HL-60 (cell line): ENCODE measurements at regions not wholly inside any gene's neighbourhood (a gene's known extent, or its start where the extent isn't known, plus 50 kb on each side); places are given as distances from the start of the nearest gene placed in this dataset.

ENCODE experiments used
- DNase-seq, 2 experiments: peaks; one replicate each; pipeline ENCODE4 v3.0.0-alpha.2; 2010 to 2020; ENCODE audit warnings: low read depth in 1 of 2, low spot score in 1 of 2
- H3K27ac ChIP-seq: fragments of 250-450 bp; sonication (Bioruptor Pico); replicated peaks from 2 replicates; pipeline ENCODE4 v1.5.1; 2020; ENCODE audit warnings: mild to moderate bottlenecking, moderate library complexity
- H3K27me3 ChIP-seq: fragments of 250-450 bp; sonication (Bioruptor Pico); 2 replicates; pipeline ENCODE4 v1.5.1; 2021; ENCODE audit warnings: mild to moderate bottlenecking, moderate library complexity; ENCODE audit not compliant: insufficient read depth, poor library complexity, severe bottlenecking
- H3K4me3 ChIP-seq: replicated peaks from 2 replicates; pipeline ENCODE4 v1.5.1; 2011; ENCODE audit warnings: mild to moderate bottlenecking, control low read depth, low read length; ENCODE audit not compliant: insufficient read depth
- GABPA ChIP-seq: IDR thresholded peaks from 2 replicates; pipeline ENCODE4 v1.6.1; 2012; ENCODE audit warnings: low read depth
- POLR2AphosphoS5 ChIP-seq: IDR thresholded peaks from 2 replicates; pipeline ENCODE4 v1.6.1; 2012; ENCODE audit warnings: low read depth
- SPI1 ChIP-seq: IDR thresholded peaks from 2 replicates; pipeline ENCODE4 v1.6.1; 2012; ENCODE audit warnings: low read depth, mild to moderate bottlenecking, borderline replicate concordance
- TF ChIP-seq, protein P1 (sequence below): IDR thresholded peaks from one replicate; pipeline ENCODE4 v1.5.1; 2011; ENCODE audit warnings: low read length, control low read depth, inconsistent platforms; ENCODE audit not compliant: insufficient read depth
- TF ChIP-seq, protein P2 (sequence below): IDR thresholded peaks from 2 replicates; pipeline ENCODE4 v1.6.1; 2012; ENCODE audit warnings: low read depth; ENCODE audit not compliant: insufficient replicate concordance

DNA sequence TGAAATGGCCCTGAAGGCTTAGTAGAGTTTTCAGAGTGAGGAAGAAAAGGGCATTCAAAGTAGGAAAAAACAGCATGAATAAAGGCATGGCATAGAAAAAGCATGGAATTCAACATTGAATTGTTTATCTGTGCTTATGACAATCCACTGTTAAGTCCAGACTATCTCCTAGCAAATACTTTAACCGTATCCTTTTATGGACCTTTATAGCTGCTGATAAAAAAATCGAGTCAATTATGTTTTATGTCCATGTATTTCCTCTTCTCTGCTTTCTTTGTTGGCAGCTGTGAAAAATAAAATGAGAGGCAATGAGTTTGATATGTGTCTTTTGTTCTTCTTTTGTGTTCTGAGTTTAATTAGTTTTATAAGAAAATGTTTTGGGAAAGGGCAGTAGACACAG, 70.4 kb downstream of the TDRD15 start:
- TF ChIP-seq, protein P1, sequence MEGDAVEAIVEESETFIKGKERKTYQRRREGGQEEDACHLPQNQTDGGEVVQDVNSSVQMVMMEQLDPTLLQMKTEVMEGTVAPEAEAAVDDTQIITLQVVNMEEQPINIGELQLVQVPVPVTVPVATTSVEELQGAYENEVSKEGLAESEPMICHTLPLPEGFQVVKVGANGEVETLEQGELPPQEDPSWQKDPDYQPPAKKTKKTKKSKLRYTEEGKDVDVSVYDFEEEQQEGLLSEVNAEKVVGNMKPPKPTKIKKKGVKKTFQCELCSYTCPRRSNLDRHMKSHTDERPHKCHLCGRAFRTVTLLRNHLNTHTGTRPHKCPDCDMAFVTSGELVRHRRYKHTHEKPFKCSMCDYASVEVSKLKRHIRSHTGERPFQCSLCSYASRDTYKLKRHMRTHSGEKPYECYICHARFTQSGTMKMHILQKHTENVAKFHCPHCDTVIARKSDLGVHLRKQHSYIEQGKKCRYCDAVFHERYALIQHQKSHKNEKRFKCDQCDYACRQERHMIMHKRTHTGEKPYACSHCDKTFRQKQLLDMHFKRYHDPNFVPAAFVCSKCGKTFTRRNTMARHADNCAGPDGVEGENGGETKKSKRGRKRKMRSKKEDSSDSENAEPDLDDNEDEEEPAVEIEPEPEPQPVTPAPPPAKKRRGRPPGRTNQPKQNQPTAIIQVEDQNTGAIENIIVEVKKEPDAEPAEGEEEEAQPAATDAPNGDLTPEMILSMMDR = no peak
- TF ChIP-seq GABPA (no peak), POLR2AphosphoS5 (no peak), SPI1 (no peak)
- TF ChIP-seq, protein P2, sequence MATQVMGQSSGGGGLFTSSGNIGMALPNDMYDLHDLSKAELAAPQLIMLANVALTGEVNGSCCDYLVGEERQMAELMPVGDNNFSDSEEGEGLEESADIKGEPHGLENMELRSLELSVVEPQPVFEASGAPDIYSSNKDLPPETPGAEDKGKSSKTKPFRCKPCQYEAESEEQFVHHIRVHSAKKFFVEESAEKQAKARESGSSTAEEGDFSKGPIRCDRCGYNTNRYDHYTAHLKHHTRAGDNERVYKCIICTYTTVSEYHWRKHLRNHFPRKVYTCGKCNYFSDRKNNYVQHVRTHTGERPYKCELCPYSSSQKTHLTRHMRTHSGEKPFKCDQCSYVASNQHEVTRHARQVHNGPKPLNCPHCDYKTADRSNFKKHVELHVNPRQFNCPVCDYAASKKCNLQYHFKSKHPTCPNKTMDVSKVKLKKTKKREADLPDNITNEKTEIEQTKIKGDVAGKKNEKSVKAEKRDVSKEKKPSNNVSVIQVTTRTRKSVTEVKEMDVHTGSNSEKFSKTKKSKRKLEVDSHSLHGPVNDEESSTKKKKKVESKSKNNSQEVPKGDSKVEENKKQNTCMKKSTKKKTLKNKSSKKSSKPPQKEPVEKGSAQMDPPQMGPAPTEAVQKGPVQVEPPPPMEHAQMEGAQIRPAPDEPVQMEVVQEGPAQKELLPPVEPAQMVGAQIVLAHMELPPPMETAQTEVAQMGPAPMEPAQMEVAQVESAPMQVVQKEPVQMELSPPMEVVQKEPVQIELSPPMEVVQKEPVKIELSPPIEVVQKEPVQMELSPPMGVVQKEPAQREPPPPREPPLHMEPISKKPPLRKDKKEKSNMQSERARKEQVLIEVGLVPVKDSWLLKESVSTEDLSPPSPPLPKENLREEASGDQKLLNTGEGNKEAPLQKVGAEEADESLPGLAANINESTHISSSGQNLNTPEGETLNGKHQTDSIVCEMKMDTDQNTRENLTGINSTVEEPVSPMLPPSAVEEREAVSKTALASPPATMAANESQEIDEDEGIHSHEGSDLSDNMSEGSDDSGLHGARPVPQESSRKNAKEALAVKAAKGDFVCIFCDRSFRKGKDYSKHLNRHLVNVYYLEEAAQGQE = no peak
- Histone ChIP-seq H3K27ac (no peak overlapping the region), H3K27me3 (peaks cover 3% of the 10 kb centered on the region), H3K4me3 (no peak overlapping the region)
- DNase-seq = no peak

DNA sequence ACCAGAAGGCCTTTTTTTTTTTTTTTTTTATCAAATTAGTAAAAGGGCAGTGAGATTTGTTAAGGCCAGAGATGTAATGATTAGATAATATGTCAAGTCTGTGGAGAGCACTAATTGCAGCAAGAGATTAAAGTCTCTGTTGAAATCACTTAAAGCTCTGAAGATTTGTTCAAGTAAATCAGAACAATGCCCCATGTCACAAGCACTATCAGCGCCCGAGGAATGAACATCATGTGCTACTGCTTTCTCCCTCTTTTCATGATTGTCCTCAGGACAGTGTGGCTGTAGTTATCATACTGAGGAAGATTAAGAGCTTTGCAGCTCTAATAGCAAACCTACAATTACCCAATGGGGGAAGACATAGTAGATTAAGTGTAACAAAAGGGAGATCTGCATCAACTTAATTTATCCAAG, 71.1 kb downstream of the TDRD15 start:
- TF ChIP-seq GABPA (no peak), POLR2AphosphoS5 (no peak), SPI1 (no peak)
- TF ChIP-seq, protein P2 = no peak
- TF ChIP-seq, protein P1 = no peak
- H3K4me3 ChIP-seq = no peak overlapping the region
- peaks cover 3% of the 10 kb centered on the region for H3K27me3 ChIP-seq
- no peak for DNase-seq
- no peak overlapping the region for H3K27ac ChIP-seq

DNA sequence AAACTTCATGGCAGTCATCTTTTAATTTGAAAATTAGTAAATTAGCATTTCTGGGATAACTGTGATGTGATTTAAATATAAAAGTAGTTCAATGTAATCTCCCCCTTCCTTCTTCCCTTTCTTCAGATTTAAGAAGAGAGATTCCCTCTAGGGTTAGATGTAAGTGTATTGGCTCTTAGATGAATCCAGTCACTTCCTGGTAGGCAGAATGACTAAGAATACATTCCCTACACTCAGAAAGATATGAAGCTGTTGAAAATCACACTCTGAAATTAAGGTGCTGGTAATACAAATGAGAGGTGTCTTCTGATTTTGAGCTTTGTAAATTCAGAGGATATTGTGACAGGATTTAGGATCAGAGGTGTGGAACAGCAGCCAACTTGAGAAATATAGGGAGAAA, 71.6 kb downstream of the TDRD15 start:
- Histone ChIP-seq H3K27ac (no peak overlapping the region), H3K4me3 (no peak overlapping the region), H3K27me3 (peaks cover 3% of the 10 kb centered on the region)
- no peak for DNase-seq
- TF ChIP-seq POLR2AphosphoS5 = no peak
- TF ChIP-seq, protein P2 = no peak
- no peak for TF ChIP-seq SPI1
- TF ChIP-seq, protein P1 = no peak
- no peak for TF ChIP-seq GABPA
